MM.1S (cell line): ENCODE measurements at regions not wholly inside any gene's neighbourhood (a gene's known extent, or its start where the extent isn't known, plus 50 kb on each side); places are given as distances from the start of the nearest gene placed in this dataset.
"Not testable (repeated sequence)": the region's sequence is repeated elsewhere in the genome, so short reads cannot be mapped to it uniquely, and the experiment has no call there.

Source experiments
- EZH2 ChIP-seq: fragments of 300-600 bp; sonication (generic); optimal IDR thresholded peaks from 2 replicates; pipeline ENCODE3; 2017; ENCODE audit warnings: low read depth, mild to moderate bottlenecking, antibody characterized with exemption, low read length, mixed read lengths
- TF ChIP-seq, protein P1 (sequence below): fragments of 300-600 bp; sonication (generic); IDR thresholded peaks from 2 replicates; pipeline ENCODE4 v1.5.1; 2016; ENCODE audit warnings: antibody characterized with exemption, low read length, mixed read lengths

- TF ChIP-seq, protein P1, sequence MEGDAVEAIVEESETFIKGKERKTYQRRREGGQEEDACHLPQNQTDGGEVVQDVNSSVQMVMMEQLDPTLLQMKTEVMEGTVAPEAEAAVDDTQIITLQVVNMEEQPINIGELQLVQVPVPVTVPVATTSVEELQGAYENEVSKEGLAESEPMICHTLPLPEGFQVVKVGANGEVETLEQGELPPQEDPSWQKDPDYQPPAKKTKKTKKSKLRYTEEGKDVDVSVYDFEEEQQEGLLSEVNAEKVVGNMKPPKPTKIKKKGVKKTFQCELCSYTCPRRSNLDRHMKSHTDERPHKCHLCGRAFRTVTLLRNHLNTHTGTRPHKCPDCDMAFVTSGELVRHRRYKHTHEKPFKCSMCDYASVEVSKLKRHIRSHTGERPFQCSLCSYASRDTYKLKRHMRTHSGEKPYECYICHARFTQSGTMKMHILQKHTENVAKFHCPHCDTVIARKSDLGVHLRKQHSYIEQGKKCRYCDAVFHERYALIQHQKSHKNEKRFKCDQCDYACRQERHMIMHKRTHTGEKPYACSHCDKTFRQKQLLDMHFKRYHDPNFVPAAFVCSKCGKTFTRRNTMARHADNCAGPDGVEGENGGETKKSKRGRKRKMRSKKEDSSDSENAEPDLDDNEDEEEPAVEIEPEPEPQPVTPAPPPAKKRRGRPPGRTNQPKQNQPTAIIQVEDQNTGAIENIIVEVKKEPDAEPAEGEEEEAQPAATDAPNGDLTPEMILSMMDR = not testable (repeated sequence)
- TF ChIP-seq EZH2 = not testable (repeated sequence)
These were observed 234.7 kb downstream of the EMX2 start for GRCh38 chr10:117777222-117777621.
